ENCODE measurements at regions not wholly inside any gene's neighbourhood (a gene's known extent, or its start where the extent isn't known, plus 50 kb on each side); places are given as distances from the start of the nearest gene placed in this dataset.
"Not testable (repeated sequence)": the region's sequence is repeated elsewhere in the genome, so short reads cannot be mapped to it uniquely, and the experiment has no call there.

DNA sequence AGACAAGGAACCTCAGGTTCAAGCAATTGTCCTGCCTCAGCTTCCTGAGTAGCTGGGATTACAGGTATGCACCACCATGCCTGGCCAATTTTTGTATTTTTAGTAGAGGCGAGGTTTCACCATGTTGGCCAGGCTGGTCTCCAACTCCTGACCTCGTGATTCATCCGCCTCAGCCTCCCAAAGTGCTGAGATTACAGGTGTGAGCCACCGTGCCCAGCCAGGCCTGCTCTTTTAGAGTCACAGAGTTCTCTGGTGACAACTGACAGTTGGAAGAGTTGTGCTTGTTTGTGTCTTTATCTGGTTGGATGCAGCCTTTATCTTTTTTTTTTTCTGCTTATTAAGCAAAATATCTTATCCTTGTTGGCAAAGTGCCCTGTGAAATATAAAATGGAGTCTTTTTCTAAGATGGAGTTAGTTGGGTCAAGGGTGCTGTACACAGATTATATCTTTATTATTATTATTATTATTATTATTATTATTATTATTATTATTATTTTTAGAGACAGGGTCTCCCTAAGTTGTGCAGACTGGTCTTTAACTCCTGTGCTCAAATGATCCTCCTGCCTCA is 86.5 kb upstream of the ABHD2 start:
- H3K9me3 Mint-ChIP-seq; H3K4me1 ChIP-seq (ENCODE audit: control insufficient read depth in 2 of 2, insufficient read depth in 2 of 2, low read length in 2 of 2); H3K4me3 Mint-ChIP-seq; H3K27ac ChIP-seq (ENCODE audit: low read depth, low read length); H3K4me3 ChIP-seq (ENCODE audit: low read length); intact Hi-C loops (cut with micrococcal nuclease); H3K27me3 ChIP-seq (ENCODE audit: control insufficient read depth in 2 of 2, insufficient read depth in 2 of 2, low read length in 2 of 2); H3K9me3 ChIP-seq (ENCODE audit: control insufficient read depth in 2 of 3, low read length in 3 of 3); H3K36me3 Mint-ChIP-seq; H3K4me1 Mint-ChIP-seq; ATAC-seq; H3K36me3 ChIP-seq (ENCODE audit: control insufficient read depth in 2 of 3, insufficient read depth in 3 of 3, low read length in 3 of 3); DNase-seq: not testable (repeated sequence)
- Mint-ChIP-seq H3K27ac (peak overlapping the region in 1 of 9 donors; percentile 62), H3K27me3 (peaks cover 0 to 10% (median 6%) of the 10 kb centered on the region in 5 donors)
- ChIA-PET POLR2A (interaction anchor here (1.3 kb wide), 1 partner anchor 97 kb away, joined by 3 read pairs; no protein-coding TSS in a partner anchor), CTCF (interaction anchor here (0.9 to 1.0 kb wide), 2 partner anchors 97 kb away, joined by 3 to 4 read pairs; no protein-coding TSS in a partner anchor)

GRCh38 chr15:89002281-89002761 is 85.9 kb upstream of the ABHD2 start:
- CTCF ChIA-PET: interaction anchor here (1.0 kb wide), 1 partner anchor 97 kb away, joined by 4 read pairs; no protein-coding TSS in a partner anchor
- Histone ChIP-seq H3K27ac (ENCODE audit: low read depth, low read length) (no peak overlapping the region), H3K4me3 (ENCODE audit: low read length) (no peak overlapping the region), H3K4me1 (ENCODE audit: control insufficient read depth in 2 of 2, insufficient read depth in 2 of 2, low read length in 2 of 2) (no peaks in the 10 kb centered on the region), H3K36me3 (ENCODE audit: control insufficient read depth in 2 of 3, insufficient read depth in 3 of 3, low read length in 3 of 3) (no peaks in the 10 kb centered on the region), H3K9me3 (ENCODE audit: control insufficient read depth in 2 of 3, low read length in 3 of 3) (no peaks in the 10 kb centered on the region), H3K27me3 (ENCODE audit: control insufficient read depth in 2 of 2, insufficient read depth in 2 of 2, low read length in 2 of 2) (no peaks in the 10 kb centered on the region)
- POLR2A ChIA-PET: interaction anchor here (1.3 kb wide), 1 partner anchor 98 kb away, joined by 3 read pairs; no protein-coding TSS in a partner anchor
- peaks cover 0 to 9% (median 3%) of the 10 kb centered on the region in 5 donors for H3K27me3 Mint-ChIP-seq
- intact Hi-C loops (cut with micrococcal nuclease): no loop called here
- ATAC-seq (peak; percentile 27), DNase-seq (no peak)
- no peak overlapping the region for H3K4me3 Mint-ChIP-seq
- peaks cover 0 to 2% (median 0%) of the 10 kb centered on the region in 11 donors for H3K9me3 Mint-ChIP-seq
- H3K36me3 Mint-ChIP-seq: no peaks in the 10 kb centered on the region
- peak overlapping the region in 3 of 9 donors; percentile 22 to 67 (median 62) for H3K27ac Mint-ChIP-seq
- peaks cover 0 to 6% (median 4%) of the 10 kb centered on the region in 7 donors for H3K4me1 Mint-ChIP-seq

DNA sequence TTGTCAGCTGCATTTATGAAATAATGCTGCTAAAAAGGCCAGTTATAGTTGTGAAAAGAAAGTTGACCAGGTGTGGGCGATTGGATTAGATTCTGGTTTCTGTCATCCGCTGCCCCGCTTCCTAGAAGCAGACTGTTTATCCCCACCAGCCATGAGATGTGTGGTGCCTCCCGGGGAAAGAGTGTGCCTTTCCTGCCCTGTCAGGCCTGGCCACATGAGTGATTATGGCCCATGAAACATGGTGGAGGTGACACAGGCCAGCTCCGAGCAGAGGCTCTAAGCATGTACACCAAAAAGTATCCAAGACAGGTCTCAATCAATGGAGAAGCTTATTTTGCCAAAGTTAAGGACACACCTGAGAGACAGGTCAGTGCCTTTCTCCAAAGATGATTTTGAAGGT is 85.4 kb upstream of the ABHD2 start:
- POLR2A ChIA-PET: interaction anchor here (1.3 kb wide), 1 partner anchor 98 kb away, joined by 3 read pairs; no protein-coding TSS in a partner anchor
- no peaks in the 10 kb centered on the region for H3K4me1 ChIP-seq (ENCODE audit: control insufficient read depth in 2 of 2, insufficient read depth in 2 of 2, low read length in 2 of 2)
- H3K4me1 Mint-ChIP-seq: peaks cover 0 to 6% (median 4%) of the 10 kb centered on the region in 7 donors
- H3K9me3 ChIP-seq (ENCODE audit: control insufficient read depth in 2 of 3, low read length in 3 of 3): no peaks in the 10 kb centered on the region
- H3K27ac ChIP-seq (ENCODE audit: low read depth, low read length): no peak overlapping the region
- intact Hi-C loops (cut with micrococcal nuclease): no loop called here
- H3K27ac Mint-ChIP-seq: peak overlapping the region in 3 of 9 donors; percentile 28 to 79 (median 38)
- H3K27me3 Mint-ChIP-seq: peaks cover 0 to 7% (median under 1%) of the 10 kb centered on the region in 5 donors
- DNase-seq (no peak), ATAC-seq (no peak)
- no peaks in the 10 kb centered on the region for H3K27me3 ChIP-seq (ENCODE audit: control insufficient read depth in 2 of 2, insufficient read depth in 2 of 2, low read length in 2 of 2)
- CTCF ChIA-PET: interaction anchor here (1.8 to 2.2 kb wide), 2 partner anchors 9 to 98 kb away, joined by 6 to 16 read pairs; no protein-coding TSS in a partner anchor
- H3K36me3 Mint-ChIP-seq: no peaks in the 10 kb centered on the region
- peaks cover 0 to 2% (median 0%) of the 10 kb centered on the region in 11 donors for H3K9me3 Mint-ChIP-seq
- H3K4me3 ChIP-seq (ENCODE audit: low read length): no peak overlapping the region
- H3K36me3 ChIP-seq (ENCODE audit: control insufficient read depth in 2 of 3, insufficient read depth in 3 of 3, low read length in 3 of 3): no peaks in the 10 kb centered on the region
- no peak overlapping the region for H3K4me3 Mint-ChIP-seq

DNA sequence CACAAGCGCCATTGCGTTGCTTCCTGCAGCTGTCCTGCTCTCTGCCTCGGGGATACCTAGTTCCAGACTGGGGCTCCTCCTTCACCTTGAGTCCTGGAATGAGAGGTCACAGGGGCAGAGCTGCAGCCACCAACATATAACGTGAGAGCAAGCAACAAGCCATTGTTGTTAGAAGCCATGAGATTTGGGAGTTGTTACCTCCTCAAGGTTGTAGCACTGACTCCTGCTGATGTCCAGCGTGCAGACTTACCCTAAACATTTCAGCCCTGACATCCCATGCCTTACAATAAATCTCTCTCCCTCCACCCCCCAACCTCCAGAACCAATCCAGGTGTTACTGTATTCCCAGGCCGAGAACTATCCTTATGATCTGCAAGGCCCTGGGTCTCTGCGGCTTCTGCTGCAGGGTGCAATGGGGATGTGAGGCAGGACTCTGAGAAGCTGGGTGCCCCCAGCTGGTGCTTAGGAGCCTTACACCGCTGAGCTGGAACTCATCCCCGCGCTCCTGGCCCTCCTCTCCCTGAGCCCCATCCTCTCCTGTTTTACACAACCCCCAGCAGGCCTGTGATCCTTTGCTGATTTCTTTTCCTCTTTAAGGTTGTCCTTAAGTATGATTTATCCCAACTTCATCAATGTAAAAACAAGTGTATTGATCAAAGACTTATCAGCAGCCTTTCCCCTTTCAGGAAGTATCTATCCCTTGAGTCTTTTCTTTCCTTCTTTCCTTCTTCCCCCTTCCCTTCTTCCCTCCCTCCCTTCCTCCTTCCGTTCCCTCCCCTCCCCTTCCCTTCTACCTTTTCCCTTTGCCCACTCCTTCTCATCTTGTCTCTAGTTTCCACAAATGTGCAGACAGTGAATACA is 84.2 kb upstream of the ABHD2 start:
- intact Hi-C loops (cut with micrococcal nuclease): loop anchor here in 1 of 2 donors (1.0 kb wide), 1 partner anchor 110 kb away; no protein-coding TSS in a partner anchor
- Histone ChIP-seq H3K27me3 (ENCODE audit: control insufficient read depth in 2 of 2, insufficient read depth in 2 of 2, low read length in 2 of 2) (no peaks in the 10 kb centered on the region), H3K36me3 (ENCODE audit: control insufficient read depth in 2 of 3, insufficient read depth in 3 of 3, low read length in 3 of 3) (no peaks in the 10 kb centered on the region), H3K27ac (ENCODE audit: low read depth, low read length) (no peak overlapping the region), H3K4me3 (ENCODE audit: low read length) (no peak overlapping the region), H3K9me3 (ENCODE audit: control insufficient read depth in 2 of 3, low read length in 3 of 3) (no peaks in the 10 kb centered on the region), H3K4me1 (ENCODE audit: control insufficient read depth in 2 of 2, insufficient read depth in 2 of 2, low read length in 2 of 2) (no peaks in the 10 kb centered on the region)
- peaks cover 0 to 10% (median 5%) of the 10 kb centered on the region in 5 donors for H3K27me3 Mint-ChIP-seq
- H3K36me3 Mint-ChIP-seq: no peaks in the 10 kb centered on the region
- peaks cover 0 to 6% (median 4%) of the 10 kb centered on the region in 7 donors for H3K4me1 Mint-ChIP-seq
- H3K4me3 Mint-ChIP-seq: no peak overlapping the region
- DNase-seq (peak in 2 of 9 donors; percentile 5), ATAC-seq (no peak)
- H3K27ac Mint-ChIP-seq: peak overlapping the region in 2 of 9 donors; percentile 12 to 28
- ChIA-PET POLR2A (interaction anchor here (1.0 kb wide), 1 partner anchor 109 kb away, joined by 3 read pairs; no protein-coding TSS in a partner anchor), CTCF (interaction anchor here (0.6 to 2.2 kb wide), 6 partner anchors 10 to 534 kb away, joined by 3 to 16 read pairs (median 3); no protein-coding TSS in a partner anchor)
- H3K9me3 Mint-ChIP-seq: peaks cover 0 to 1% (median 0%) of the 10 kb centered on the region in 11 donors

DNA sequence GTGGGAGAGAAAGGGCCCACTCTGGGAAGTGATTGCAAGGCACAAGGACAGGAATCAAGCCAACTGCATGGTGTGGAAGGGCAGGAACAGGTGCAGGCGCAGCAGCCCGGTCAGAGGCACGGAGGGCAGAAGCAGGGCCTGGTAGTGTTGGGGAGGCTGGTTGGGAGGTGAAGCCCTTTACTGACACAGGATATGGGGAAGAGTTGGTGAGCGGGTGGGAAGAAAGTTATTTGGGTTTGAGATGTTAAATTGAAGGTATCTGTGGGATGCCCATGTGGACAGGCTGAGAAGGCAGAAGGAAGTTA is 83.6 kb upstream of the ABHD2 start:
- ChIA-PET POLR2A (no interaction called here), CTCF (interaction anchor here (1.1 to 2.2 kb wide), 4 partner anchors 11 to 107 kb away, joined by 3 to 16 read pairs (median 4); no protein-coding TSS in a partner anchor)
- Histone ChIP-seq H3K4me3 (ENCODE audit: low read length) (no peak overlapping the region), H3K36me3 (ENCODE audit: control insufficient read depth in 2 of 3, insufficient read depth in 3 of 3, low read length in 3 of 3) (no peaks in the 10 kb centered on the region), H3K27me3 (ENCODE audit: control insufficient read depth in 2 of 2, insufficient read depth in 2 of 2, low read length in 2 of 2) (no peaks in the 10 kb centered on the region), H3K9me3 (ENCODE audit: control insufficient read depth in 2 of 3, low read length in 3 of 3) (no peaks in the 10 kb centered on the region), H3K27ac (ENCODE audit: low read depth, low read length) (no peak overlapping the region), H3K4me1 (ENCODE audit: control insufficient read depth in 2 of 2, insufficient read depth in 2 of 2, low read length in 2 of 2) (no peaks in the 10 kb centered on the region)
- Mint-ChIP-seq H3K27ac (peak overlapping the region in 1 of 9 donors; percentile 28), H3K4me3 (no peak overlapping the region), H3K27me3 (peaks cover 0 to 14% (median 5%) of the 10 kb centered on the region in 5 donors), H3K4me1 (peaks cover 0 to 6% (median 4%) of the 10 kb centered on the region in 7 donors), H3K9me3 (peaks cover 0 to 1% (median 0%) of the 10 kb centered on the region in 11 donors), H3K36me3 (no peaks in the 10 kb centered on the region)
- DNase-seq (no peak), ATAC-seq (no peak)
- intact Hi-C loops (cut with micrococcal nuclease): loop anchor here in 1 of 2 donors (1.0 kb wide), 1 partner anchor 110 kb away; no protein-coding TSS in a partner anchor

DNA sequence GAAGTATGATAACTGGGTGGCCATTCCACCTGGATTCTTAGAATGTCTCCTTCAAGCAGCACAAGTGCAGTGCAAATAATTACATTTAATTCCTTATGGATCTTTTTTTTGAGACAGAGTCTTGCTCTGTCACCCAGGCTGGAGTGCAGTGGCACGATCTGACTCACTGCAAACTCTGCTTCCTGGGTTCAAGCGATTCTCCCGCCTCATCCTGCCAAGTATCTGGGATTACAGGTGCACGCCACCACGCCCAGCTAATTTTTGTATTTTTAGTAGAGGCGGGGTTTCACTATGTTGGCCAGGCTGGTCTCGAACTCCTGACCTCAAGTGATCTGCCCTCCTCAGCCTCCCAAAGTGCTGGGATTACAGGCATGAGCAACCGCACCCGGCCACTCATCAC is 80.7 kb upstream of the ABHD2 start:
- ATAC-seq; H3K36me3 Mint-ChIP-seq; H3K4me1 Mint-ChIP-seq; H3K9me3 Mint-ChIP-seq; H3K4me3 Mint-ChIP-seq; DNase-seq; POLR2A ChIA-PET; intact Hi-C loops (cut with micrococcal nuclease); H3K9me3 ChIP-seq (ENCODE audit: control insufficient read depth in 2 of 3, low read length in 3 of 3); H3K27ac ChIP-seq (ENCODE audit: low read depth, low read length); H3K4me1 ChIP-seq (ENCODE audit: control insufficient read depth in 2 of 2, insufficient read depth in 2 of 2, low read length in 2 of 2); H3K4me3 ChIP-seq (ENCODE audit: low read length); H3K27me3 ChIP-seq (ENCODE audit: control insufficient read depth in 2 of 2, insufficient read depth in 2 of 2, low read length in 2 of 2); H3K36me3 ChIP-seq (ENCODE audit: control insufficient read depth in 2 of 3, insufficient read depth in 3 of 3, low read length in 3 of 3): not testable (repeated sequence)
- H3K27me3 Mint-ChIP-seq: peaks cover 5 to 17% (median 6%) of the 10 kb centered on the region in 5 donors
- H3K27ac Mint-ChIP-seq: peak overlapping the region in 1 of 9 donors; percentile 46
- CTCF ChIA-PET: interaction anchor here (0.7 kb wide), 1 partner anchor 103 kb away, joined by 3 read pairs; no protein-coding TSS in a partner anchor

Data from naive thymus-derived CD4-positive, alpha-beta T cell (primary cell).